ENCODE measurements at regions not wholly inside any gene's neighbourhood (a gene's known extent, or its start where the extent isn't known, plus 50 kb on each side); places are given as distances from the start of the nearest gene placed in this dataset.

- TF ChIP-seq POLR2A (IDR thresholded peaks at IDR 0.05; ENCODE audit: low read depth, low read length): no peak
- TF ChIP-seq POLR2AphosphoS5 (IDR thresholded peaks at IDR 0.05; ENCODE audit: low read depth, low read length): no peak
- TF ChIP-seq TAF1 (IDR thresholded peaks at IDR 0.05; ENCODE audit: borderline replicate concordance, low read depth, low read length): no peak
- DNase-seq (ENCODE audit: insufficient read length) (no peak), FAIRE-seq (no peak)
These were observed 257.6 kb downstream of the FOXL1 start for GRCh38 chr16:86835982-86836381.

DNA sequence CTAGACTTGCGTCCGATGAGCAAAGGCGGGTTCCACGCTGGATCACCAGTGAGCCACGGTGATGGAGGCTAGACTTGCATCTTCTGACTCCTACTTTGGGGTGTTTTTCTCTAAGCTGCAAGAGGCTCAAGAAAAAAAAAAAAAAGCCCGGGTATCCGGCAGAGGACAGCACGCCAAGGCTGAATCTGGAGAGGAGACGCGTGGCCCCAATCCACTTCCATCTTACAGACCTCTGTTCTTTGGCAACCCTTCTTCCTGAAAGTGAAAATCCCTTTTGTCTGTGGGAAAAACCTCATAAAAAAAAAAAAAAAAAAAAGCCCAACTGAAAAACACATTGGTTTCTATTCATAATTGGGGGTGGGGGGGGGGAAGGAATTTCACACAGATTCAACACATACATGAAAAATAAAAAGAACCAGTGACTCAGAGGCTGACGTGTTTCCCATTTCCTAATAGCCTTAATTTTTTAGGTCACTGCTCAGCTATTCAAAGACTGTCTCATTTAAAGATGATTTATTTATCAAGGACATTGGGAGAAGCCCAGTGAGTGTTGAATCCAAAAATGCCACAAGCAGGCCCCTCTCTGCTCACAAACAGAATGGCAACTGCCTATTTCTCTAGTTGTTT is 258.3 kb downstream of the FOXL1 start:
- no peak for TF ChIP-seq POLR2A (IDR thresholded peaks at IDR 0.05; ENCODE audit: low read depth, low read length)
- no peak for TF ChIP-seq TAF1 (IDR thresholded peaks at IDR 0.05; ENCODE audit: borderline replicate concordance, low read depth, low read length)
- no peak for TF ChIP-seq POLR2AphosphoS5 (IDR thresholded peaks at IDR 0.05; ENCODE audit: low read depth, low read length)
- FAIRE-seq (no peak), DNase-seq (ENCODE audit: insufficient read length) (no peak)

GRCh38 chr16:86843812-86844211 is 265.5 kb downstream of the FOXL1 start:
- FAIRE-seq: no peak
- DNase-seq (ENCODE audit: insufficient read length): no peak
- TF ChIP-seq POLR2A (IDR thresholded peaks at IDR 0.05; ENCODE audit: low read depth, low read length) (no peak), POLR2AphosphoS5 (IDR thresholded peaks at IDR 0.05; ENCODE audit: low read depth, low read length) (no peak), TAF1 (IDR thresholded peaks at IDR 0.05; ENCODE audit: borderline replicate concordance, low read depth, low read length) (no peak)

DNA sequence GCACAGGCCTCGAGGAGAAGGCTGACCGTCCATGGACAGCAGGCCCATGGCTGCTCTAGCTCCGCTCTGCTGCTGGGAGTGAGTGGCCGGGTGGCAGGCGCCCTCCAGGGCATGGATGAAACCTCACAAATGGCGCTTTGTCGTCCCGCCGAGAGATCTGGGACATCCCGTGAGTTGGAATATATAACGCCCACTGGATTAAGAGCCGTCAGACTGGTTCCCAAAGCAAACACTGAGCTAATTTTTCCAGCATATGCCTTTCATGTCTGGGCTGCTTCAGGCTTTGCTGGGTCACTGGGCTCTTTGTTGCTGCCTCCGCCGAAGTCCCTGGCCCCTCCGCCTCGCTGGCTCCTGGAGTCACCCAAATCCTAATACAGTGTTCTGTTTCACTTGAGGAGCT is 266.3 kb downstream of the FOXL1 start:
- FAIRE-seq: no peak
- DNase-seq (ENCODE audit: insufficient read length): no peak
- TF ChIP-seq POLR2AphosphoS5 (IDR thresholded peaks at IDR 0.05; ENCODE audit: low read depth, low read length): no peak
- no peak for TF ChIP-seq TAF1 (IDR thresholded peaks at IDR 0.05; ENCODE audit: borderline replicate concordance, low read depth, low read length)
- TF ChIP-seq POLR2A (IDR thresholded peaks at IDR 0.05; ENCODE audit: low read depth, low read length): no peak

DNA sequence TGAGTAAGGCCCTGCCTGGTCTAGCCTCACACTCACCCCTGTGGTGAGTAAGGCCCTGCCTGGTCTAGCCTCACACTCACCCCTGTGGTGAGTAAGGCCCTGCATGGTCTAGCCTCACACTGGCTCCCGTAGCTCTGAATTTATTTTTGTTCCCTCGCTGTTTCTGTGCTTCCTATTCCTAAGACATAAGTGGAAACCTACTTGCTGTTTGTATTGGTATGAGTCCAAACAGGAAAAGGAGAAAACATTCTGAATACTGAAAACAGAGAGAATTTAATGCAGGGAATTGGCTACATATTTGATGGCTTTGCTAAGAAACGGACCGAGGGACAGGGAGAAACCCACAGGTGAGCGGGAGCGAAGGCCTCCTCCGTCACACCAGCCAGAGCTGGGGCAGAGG is 267.8 kb downstream of the FOXL1 start:
- FAIRE-seq (no peak), DNase-seq (ENCODE audit: insufficient read length) (no peak)
- TF ChIP-seq TAF1 (IDR thresholded peaks at IDR 0.05; ENCODE audit: borderline replicate concordance, low read depth, low read length): no peak
- no peak for TF ChIP-seq POLR2A (IDR thresholded peaks at IDR 0.05; ENCODE audit: low read depth, low read length)
- no peak for TF ChIP-seq POLR2AphosphoS5 (IDR thresholded peaks at IDR 0.05; ENCODE audit: low read depth, low read length)

DNA sequence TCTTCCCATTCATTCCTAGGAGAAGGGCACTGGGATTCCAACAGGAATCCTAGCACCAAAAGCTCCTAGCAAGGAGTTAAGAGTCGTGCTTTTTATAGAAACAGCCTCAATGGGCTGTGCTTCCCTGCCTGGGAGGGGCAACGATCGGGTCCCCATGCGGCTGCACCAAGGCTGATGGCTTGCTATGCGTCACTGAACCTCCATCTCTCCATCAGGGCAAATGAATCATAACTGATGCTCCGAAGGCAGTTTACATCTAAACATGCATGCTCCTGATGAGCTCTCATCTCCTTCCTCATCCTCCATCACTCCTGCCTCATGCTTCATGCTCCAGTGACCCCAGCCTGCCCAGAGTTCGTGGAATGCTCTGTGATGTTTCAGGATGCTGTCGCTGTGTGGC is 270.5 kb downstream of the FOXL1 start:
- DNase-seq (ENCODE audit: insufficient read length) (no peak), FAIRE-seq (no peak)
- TF ChIP-seq TAF1 (IDR thresholded peaks at IDR 0.05; ENCODE audit: borderline replicate concordance, low read depth, low read length): no peak
- no peak for TF ChIP-seq POLR2AphosphoS5 (IDR thresholded peaks at IDR 0.05; ENCODE audit: low read depth, low read length)

GRCh38 chr16:86850670-86851069 is 272.3 kb downstream of the FOXL1 start:
- FAIRE-seq: no peak
- TF ChIP-seq POLR2A (IDR thresholded peaks at IDR 0.05; ENCODE audit: low read depth, low read length): no peak
- no peak for TF ChIP-seq POLR2AphosphoS5 (IDR thresholded peaks at IDR 0.05; ENCODE audit: low read depth, low read length)
- TF ChIP-seq TAF1 (IDR thresholded peaks at IDR 0.05; ENCODE audit: borderline replicate concordance, low read depth, low read length): no peak

GRCh38 chr16:86852135-86852534 is 273.8 kb downstream of the FOXL1 start:
- no peak for DNase-seq (ENCODE audit: insufficient read length)
- FAIRE-seq: no peak
- TF ChIP-seq TAF1 (IDR thresholded peaks at IDR 0.05; ENCODE audit: borderline replicate concordance, low read depth, low read length): no peak
- TF ChIP-seq POLR2AphosphoS5 (IDR thresholded peaks at IDR 0.05; ENCODE audit: low read depth, low read length): no peak
- no peak for TF ChIP-seq POLR2A (IDR thresholded peaks at IDR 0.05; ENCODE audit: low read depth, low read length)

More at GRCh38 chr16:86850670-86851069, 272.3 kb downstream of the FOXL1 start:
- no peak for DNase-seq (ENCODE audit: insufficient read length)

- FAIRE-seq: no peak
- no peak for DNase-seq (ENCODE audit: insufficient read length)
- TF ChIP-seq POLR2AphosphoS5 (IDR thresholded peaks at IDR 0.05; ENCODE audit: low read depth, low read length): no peak
- no peak for TF ChIP-seq TAF1 (IDR thresholded peaks at IDR 0.05; ENCODE audit: borderline replicate concordance, low read depth, low read length)
- TF ChIP-seq POLR2A (IDR thresholded peaks at IDR 0.05; ENCODE audit: low read depth, low read length): no peak
These were observed 275.8 kb downstream of the FOXL1 start for GRCh38 chr16:86854058-86854621.

- no peak for TF ChIP-seq POLR2A (IDR thresholded peaks at IDR 0.05; ENCODE audit: low read depth, low read length)
- no peak for DNase-seq (ENCODE audit: insufficient read length)
- FAIRE-seq: no peak
These were observed 276.4 kb downstream of the FOXL1 start for GRCh38 chr16:86854626-86855294.

DNA sequence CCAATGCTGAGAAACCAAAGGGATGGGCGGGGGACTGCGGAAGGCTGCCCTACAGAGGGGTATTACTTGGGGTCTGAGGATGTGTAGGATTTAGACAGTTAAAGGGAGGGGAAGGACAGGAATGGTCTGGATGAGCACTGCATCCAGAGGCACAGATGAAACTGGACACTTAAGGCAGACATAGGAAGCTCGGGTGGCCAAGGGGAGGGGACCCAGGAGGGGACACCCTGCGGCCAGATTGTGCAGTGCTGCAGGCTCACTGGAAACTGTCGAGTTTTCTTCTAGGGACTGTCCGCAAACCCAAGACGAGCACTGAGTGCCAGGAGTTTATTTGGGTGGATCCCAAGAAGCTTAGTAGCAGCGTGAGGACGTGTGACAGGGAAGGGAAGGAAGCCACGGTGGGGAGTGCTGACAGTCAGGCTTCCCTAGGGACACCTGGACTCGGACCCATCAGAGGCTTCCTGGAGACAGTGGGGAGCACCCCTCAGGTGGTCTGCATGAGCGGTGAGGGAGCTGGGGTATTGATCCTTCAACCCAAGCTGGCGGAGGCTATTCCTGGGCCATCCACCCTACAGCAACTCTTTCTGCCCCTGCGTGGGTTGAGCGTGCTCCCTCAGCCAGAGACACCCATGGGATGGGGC is 278.7 kb downstream of the FOXL1 start:
- FAIRE-seq (no peak), DNase-seq (ENCODE audit: insufficient read length) (no peak)
- no peak for TF ChIP-seq TAF1 (IDR thresholded peaks at IDR 0.05; ENCODE audit: borderline replicate concordance, low read depth, low read length)

- FAIRE-seq (no peak), DNase-seq (ENCODE audit: insufficient read length) (no peak)
- no peak for TF ChIP-seq POLR2AphosphoS5 (IDR thresholded peaks at IDR 0.05; ENCODE audit: low read depth, low read length)
- no peak for TF ChIP-seq TAF1 (IDR thresholded peaks at IDR 0.05; ENCODE audit: borderline replicate concordance, low read depth, low read length)
- TF ChIP-seq POLR2A (IDR thresholded peaks at IDR 0.05; ENCODE audit: low read depth, low read length): no peak
These were observed 279.5 kb downstream of the FOXL1 start for GRCh38 chr16:86857807-86858206.

Measured in GM12892 (cell line).